NCI-H2107 treated with DMSO at 0.1 percent for 48 hours (cell line): ENCODE measurements at regions not wholly inside any gene's neighbourhood (a gene's known extent, or its start where the extent isn't known, plus 50 kb on each side); places are given as distances from the start of the nearest gene placed in this dataset.

ENCODE experiments used
- DNase-seq: peaks from one replicate; lab custom pipeline; 2025; ENCODE audit not compliant: unreplicated experiment; lab: John Stamatoyannopoulos, UW

DNA sequence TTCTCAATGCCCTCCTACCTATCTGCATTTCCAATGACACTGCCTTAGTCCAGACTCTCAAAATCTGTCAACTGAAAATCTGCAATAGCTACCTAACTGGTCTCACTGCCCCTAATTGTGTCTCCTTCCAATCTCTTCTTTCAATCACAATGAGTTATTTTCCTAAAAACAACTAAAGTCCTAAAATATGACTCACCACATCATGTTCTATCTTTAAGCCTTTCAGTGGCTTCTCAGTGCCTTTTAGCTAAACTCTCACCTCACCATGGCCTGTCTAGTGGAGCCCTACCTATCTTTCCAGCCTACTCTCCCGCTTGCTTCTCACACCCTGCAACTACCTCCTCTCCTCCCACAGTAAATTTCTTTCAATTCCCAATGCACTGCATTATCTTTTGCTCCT lies 220.9 kb upstream of the PKDCC start:
- no peak for DNase-seq

DNA sequence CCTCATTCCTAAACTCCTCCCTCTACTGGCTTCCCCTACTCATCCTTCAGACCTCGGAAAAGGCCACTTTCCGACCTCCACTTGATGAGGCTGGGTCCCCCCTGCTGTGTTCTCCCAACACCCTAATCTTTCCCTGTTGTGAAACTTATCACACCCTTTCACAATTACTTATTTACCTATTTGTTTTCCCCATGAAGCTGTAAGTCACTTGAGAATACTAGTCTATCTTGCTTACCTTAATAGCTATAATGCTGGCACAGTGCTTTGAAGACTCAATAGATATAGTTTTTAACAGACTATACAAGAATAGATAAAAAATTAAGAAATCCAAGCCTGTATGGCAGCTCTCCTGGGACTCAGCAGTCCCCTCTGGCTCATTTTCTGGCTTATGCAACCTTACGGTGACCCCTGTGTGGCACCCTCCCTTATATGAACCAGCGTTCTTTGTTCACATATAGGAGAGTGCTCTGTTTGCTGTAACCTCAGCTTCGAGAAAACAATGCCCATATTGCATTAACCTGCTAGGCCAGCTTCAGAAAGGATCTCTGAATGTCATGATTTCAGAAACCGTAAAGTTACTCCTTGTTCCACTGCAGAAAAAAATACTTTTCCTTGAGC lies 220.4 kb upstream of the PKDCC start:
- DNase-seq, result no peak

DNA sequence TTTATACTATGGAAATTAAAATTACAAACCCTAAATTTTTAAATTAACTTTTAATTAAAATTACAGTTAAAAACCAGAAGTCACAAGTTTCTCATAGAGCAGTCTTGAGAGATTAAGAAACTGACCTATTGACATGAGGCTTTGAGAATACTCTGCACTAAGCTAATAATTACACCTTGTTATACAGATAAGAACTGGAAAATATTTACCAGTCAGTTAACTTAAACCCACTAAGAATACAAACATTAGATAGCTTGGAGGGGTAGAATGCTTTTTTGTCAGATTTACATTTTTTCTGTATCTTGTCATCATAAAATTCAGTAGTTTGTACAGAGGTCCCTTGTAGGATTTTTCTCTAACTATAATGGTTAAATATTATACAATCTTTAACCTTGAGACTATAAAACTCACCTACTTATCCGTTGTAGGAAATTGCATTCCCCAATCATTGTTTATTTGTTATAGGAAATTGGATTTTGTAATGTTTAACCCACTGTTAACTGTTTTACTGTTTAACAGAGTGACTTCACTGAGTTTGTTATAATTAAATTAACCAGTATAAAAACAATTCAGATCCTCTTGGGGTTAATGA lies 219.7 kb upstream of the PKDCC start:
- no peak for DNase-seq

DNA sequence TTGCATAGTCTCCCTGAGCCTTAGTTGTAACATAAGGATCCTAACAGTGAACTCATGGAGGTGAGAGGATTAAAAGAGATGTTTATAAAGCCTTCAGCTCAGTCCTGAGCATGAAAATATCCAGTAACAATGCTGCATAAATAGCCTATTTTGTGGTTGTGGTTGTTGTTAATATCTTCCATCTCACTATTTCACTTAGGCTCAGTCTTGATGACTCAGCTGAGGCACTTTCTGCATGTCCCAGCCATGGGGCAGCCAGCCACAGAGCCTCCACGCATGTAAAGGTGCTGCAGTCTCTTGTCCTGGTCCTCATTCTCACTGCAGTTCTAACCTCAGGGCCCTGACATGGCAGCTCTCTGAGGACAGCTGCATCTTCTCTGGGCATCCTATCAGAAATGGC lies 218.8 kb upstream of the PKDCC start:
- no peak for DNase-seq

DNA sequence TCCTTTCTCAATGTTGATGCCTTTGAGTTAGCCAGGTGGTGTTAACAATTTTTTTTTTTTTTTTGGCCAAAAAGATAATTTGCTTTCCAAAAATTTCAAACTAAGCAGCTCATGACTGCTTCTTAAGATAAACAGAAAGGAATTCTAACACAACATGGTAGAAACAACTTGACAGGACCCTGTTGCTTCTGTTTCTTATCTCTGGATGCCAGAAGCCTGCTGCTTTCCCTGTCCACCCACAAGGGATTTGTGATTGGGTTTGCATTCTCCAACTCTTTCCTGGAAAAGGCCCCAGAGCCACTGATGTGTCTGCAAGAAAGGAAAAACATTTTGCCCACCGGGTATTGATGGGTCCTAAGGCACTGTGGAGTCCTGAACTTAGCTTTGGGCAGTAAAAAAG lies 217.2 kb upstream of the PKDCC start:
- DNase-seq, result no peak

DNA sequence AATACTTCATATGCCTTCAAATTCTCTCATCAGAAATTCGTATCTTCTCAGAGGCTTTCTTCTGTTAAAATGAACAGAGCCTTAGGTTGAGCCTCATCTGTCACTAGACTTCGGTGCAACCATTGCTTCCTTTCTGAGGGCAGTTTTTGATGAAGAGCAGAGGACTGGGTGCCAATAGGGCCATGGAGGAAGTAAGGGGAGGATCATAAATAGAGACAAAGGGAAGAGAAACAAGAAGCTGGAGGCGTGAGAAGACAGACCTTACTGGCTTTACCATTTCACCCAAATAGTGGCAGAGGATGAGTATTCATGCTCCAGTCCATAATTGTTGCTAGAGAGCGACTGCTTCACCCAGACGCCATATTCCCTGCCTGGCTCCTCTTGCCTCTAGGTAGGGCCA lies 215.6 kb upstream of the PKDCC start:
- DNase-seq, result no peak

DNA sequence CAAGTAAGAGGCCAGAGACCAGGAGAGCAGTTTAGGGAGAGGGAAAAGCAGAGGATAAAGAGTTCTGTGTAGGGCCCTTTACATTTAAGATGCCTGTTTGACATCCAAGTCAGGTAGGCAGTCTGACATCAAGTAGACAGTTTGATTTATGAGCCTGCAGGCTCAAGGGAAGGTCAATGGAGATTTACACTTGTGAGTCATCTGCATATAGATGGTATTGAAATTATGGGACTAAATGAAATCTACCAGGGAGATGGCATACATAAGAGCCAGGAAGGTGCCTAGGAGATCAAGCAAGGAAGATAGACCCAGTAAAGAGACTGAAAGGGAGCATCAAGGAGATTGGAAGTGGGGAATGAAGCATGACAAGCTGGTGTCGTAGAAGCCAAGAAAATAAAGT lies 212.4 kb upstream of the PKDCC start:
- DNase-seq, result no peak

DNA sequence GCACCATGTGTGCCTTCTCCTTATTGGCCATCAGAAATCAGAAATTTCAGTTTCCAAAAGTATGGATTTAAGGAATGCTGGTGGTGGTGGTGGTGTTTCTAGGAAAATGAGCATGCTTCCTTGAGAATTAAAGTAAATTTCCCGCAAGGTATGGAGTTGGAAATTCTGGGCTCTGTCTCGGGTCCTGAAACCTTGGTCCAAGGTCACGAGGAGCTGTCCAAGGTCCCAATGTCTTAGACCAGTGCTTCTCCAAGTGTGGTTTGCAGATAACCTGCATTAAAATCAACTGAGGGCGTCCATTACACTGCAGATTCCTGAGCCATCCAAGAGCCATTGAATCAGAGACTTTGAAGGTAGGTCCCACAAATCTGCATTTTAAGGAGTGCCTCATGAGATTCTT lies 210.9 kb upstream of the PKDCC start:
- no peak for DNase-seq

DNA sequence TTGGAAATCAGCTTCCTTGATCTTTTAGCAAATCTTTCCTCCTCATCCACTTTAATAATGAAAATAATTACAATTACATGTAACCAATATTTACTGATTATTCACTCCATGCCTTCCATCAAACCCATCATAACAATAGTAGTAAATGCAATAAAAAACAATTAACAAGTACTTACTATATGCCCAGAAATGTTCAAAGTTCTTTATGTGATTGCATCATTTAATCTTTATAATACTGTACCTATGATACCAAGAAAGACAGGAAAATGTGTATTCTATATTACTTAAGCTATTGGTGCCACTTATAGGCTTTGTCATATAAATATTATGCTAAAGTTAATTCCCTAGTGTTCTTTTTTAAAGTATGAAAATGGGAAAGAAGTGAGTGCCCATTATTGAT lies 210.2 kb upstream of the PKDCC start:
- no peak for DNase-seq

DNA sequence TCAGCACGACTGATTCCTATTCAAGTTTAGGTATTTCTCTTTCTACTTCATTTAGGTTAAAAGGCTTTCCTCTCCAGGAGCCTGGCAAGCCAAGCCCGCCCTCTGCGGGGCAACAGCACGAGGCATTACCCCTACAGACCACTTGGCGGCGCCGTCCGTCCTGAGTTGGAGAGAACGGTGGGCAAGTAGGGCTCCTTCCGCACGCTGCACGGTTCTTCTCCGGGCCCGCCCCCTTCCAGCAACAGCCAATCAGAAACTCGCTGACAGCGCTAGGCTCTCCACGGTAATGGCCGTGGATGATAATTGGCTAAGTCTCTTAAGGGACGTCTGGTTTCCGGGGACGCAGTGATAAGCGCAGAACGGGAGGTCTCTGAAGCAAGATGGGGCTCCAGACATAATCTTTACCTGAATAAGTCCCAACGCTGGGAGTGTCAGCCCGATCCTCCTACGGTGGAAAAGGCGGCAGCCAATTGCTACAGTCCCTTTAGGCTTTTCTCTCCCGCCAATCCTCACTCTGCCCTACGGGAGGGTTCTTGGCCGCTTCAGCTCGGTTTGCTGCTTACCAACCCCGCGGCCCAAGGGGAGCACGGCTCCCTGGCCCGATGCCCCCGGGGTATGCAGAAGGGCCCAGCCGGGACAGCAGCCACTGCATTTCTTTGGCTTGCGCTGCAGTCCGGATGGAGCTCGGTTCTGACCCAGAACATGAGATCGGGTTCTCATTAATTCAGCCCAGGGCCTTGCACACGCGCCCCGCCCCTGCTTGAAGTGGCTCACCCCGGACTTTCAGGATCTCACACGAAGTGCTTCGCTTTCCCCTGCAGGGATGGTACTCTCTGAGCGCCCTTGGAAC lies 206.9 kb upstream of the PKDCC start:
- DNase-seq, result peak; percentile 89

DNA sequence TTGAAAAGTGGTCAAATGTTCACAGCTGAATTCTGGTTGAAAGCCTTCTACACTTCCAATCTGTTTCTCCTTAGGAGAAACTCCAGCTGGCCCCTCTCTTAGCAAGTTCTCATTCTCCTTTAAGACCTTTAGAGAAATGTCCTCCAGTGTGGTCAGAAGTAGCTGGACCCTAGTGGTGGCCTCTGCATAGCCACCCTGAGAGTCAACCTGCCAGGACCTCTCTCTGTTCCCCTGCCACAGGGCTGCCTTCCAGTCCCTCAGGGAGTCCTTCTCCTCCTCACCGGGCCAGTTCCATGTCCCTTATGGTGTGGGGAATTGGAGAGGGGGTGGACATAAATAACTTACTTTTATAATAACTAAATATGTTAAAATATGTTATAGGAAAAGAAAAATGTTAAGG lies 200.9 kb upstream of the PKDCC start:
- no peak for DNase-seq

DNA sequence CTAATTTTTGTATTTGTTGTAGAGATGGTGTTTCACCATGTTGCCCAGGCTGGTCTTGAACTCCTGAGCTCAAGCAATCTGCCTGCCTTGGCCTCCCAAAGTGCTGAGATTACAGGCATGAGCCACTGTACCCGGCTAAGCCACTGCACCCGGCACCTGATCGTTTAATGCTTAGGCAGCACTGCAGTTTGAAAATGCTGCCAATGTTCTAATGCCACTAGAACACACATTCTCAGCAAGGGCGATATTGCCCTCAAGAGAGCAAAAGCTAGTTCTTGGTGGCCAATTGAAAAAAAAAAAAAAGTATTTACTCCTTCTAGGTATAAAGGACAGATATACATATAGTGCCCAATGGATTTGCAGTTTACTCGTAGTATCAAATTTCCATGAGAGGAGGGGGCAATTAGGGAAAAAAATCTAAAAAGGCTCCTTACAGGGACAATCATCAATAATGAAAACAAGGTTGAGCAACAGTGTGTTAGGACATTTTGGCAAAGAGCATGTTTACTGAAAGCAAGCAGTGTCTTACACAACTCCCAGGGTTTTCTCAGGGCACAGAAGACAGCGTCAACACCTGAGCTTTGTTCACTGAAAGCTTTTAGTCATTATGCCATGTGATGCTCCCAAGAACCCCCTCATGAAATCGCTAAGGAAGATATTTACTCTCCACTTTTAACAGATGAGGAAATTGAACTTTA lies 199.9 kb upstream of the PKDCC start:
- DNase-seq, result no peak

DNA sequence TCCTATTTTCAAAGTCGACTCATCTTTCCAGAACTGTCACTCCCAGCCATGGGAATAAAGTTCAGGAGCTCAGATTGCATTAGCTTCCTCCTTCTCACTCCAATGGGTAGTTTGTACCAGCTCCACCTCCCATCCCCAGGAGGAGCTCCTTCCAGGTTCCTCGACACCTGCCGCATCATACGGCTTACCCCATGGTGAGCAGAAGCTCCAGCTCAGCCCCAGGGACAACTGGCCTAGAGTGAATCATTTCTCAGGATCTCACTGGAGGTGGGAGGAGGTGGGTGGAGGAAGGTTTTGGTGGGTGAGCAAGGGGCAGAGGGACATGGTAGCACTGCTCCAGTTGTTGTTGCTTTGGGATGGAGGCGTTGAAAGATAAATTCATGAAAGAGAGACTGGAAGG lies 196.3 kb upstream of the PKDCC start:
- DNase-seq, result no peak

DNA sequence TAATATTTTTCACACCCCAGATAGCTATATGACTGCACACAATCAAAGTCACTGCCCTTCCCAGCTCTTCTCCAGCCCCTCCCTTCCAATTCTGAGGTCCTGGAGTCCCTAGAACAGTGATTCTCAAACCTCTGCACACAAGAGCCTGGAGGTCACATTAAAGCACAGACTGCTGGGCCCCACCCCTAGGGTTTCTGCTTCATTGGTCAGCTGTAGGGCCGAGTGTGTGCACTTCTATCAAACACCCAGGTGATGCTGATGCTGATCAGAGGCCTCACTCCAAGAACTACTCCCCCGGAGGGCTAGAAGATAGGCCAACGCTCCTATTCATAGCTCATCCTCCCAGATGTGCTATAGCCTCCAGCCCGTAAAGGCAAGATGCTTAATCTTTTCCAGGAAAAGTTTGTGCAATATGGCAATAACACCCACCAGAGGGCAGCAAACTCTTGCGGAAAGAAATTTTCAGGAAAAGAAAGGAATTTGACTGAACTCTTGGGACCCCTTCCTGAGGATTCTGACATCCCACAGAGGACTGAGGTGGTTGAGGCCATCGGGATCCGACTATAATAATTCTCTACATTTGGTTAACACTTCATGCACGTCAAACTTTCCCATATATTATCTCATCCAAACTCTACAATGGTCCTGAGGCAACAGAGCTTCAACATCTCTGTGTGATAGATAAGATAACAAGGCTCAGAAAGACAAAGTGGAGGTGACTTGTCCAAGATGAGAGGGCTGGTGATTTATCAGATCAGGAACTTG lies 194.2 kb upstream of the PKDCC start:
- DNase-seq, result no peak

DNA sequence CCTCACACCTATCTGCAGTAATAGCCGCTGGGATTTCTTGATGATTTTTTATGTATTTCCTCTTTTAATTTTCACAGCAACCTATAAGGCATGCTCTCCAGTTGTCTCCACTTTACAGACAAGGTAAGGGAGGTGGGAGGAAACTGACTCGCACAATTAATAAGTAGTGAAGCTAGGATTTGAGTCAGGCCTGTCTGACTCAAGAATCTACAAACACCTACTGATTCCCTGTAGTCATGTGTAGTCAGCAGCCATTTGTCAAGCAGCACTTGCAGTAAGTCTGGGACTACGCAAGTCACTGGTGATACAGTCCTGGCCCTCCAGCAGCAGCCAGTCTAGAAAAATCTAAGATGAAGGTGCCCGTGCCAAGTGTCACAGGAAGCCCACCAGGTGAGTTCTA lies 193.6 kb upstream of the PKDCC start:
- DNase-seq, result no peak

DNA sequence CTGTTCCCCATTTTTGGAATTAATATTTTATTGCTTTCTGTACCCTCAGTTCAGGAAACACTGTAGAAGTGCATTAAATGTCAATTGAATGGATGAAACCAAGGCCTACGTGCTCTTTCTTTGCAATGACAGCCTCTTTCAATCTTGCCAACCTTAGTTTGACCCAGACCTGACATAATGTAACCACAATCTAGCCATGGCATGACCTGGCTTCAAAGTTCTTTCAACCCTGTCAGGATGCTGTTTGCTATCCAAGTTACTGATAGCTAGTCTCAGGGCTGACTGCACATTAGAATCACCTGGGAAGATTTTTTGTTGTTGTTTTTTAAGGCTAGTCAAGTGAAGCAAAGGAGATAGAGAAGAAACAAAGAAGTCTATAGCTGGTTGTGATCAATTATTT lies 190.9 kb upstream of the PKDCC start:
- no peak for DNase-seq

DNA sequence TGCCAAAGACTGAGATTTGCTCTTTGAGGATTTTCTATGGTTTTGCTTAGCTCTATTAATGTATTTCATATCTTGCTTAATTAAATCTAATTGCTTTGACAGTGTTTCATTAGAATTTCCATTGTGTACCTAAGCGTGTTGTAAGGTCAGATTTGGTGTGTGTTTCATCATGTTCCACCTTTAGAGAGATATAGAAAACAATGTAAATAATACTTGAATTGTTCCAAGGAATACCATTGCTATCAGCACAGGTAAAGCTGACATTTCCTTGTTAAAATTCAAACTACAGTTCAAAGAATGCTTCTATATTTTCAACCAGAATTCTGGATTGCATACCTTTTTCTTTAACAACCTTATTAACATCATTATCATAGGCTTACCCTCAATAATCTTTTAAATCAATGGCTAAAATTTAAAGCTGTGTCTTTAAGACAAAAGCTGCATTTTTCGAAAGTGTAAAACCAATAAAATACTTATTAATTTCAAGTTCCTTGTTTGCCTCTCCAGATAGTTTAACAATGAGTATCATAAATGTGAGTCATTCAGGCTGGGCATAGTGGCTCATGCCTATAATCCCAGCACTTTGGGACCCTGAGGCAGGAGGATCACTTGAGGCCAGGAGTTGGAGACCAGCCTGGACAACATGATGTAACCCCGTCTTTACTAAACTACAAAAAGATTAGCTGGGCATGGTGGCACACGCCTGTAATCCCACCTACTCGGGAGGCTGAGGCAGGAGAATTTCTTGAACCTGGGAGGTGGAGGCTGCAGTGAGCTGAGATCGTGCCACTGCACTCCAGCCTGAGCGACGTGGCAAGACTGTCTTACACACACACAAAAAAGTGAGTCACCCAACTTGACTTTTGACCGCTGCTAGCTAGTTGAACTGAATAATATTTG lies 188.0 kb upstream of the PKDCC start:
- DNase-seq, result no peak

DNA sequence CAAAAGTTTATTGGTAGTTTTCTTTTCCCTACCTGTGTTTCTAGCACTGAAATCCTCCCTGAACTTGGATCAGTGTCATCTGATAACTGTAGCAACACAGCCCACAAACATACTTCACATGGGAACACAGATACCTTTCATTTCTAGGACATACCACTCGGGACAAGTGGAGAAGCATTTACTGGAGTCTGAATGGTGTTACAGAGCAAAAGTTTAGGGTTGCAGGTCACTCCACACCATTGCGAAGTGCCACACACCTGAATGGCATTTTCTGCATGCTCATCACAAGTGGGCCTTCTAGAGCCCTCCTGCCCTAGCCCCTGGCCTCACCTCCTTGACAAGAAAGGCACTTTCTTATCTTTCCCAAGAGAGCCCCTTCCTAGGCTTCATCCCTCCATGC lies 184.8 kb upstream of the PKDCC start:
- DNase-seq, result no peak

DNA sequence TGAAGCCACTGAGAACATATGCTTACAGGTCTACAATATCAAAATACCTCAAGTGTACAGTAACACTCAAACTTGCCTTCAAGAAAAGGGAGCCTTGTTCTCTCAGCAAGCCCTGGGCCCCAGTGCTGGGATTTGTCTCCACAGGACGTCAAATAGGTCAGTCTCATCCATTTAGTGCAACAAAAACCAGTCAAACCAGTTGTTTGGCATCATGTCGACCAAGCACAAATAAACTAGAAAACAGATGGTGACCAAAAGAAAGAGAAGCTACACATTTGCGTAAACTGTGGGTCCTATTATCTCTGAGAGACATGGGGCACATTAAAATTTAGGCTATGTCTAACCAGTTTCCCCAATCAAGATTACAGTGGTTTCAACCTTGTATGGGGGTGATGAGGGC lies 182.6 kb upstream of the PKDCC start:
- DNase-seq, result no peak

DNA sequence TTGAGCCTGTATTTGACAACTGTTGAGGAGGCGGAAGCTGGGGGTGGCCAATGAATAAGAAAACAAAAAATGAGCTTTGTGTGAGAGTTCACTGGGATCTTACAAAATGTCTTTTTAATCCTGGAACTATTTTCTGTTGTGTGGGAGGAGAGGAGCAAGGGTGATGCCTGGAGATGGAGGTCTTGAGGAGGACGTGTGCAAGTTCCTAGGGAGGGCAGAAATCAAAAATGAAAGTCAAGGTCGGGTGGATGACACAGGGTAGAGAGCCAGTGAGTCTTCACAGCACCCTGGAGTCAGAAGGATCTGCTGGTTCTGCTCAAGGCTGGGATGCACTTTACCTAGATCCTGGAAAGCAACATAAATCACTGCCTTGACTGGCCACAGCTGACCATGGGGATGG lies 180.3 kb upstream of the PKDCC start:
- DNase-seq, result no peak
